ENCODE measurements at regions not wholly inside any gene's neighbourhood (a gene's known extent, or its start where the extent isn't known, plus 50 kb on each side); places are given as distances from the start of the nearest gene placed in this dataset.

- TF ChIP-seq ZNF274 (IDR thresholded peaks at IDR 0.05; ENCODE audit: low read depth, low read length) (no peak), YY1 (IDR thresholded peaks at IDR 0.05; ENCODE audit: insufficient read depth, insufficient read length) (no peak), SUZ12 (IDR thresholded peaks at IDR 0.05; ENCODE audit: extremely low read depth, insufficient read depth, insufficient read length) (no peak)
Measured at GRCh38 chr3:95356764-95357501, 1294.1 kb downstream of the NSUN3 start.
